ENCODE measurements at regions not wholly inside any gene's neighbourhood (a gene's known extent, or its start where the extent isn't known, plus 50 kb on each side); places are given as distances from the start of the nearest gene placed in this dataset.

- intact Hi-C loops (cut with DNase I): no loop called here
- peak in 1 of 2 donors; percentile 42 for ATAC-seq
- DNase-seq: no peak
These were observed 59.1 kb upstream of the BOD1L2 start for GRCh38 chr18:57087644-57088376.

- intact Hi-C loops (cut with DNase I): no loop called here
- no peak for DNase-seq
- no peak for ATAC-seq
These were observed 58.0 kb upstream of the BOD1L2 start for GRCh38 chr18:57088883-57089282.

- DNase-seq (no peak), ATAC-seq (no peak)
- intact Hi-C loops (cut with DNase I): no loop called here
These were observed 57.2 kb upstream of the BOD1L2 start for GRCh38 chr18:57089702-57090101.

GRCh38 chr18:57091231-57091630 lies 55.7 kb upstream of the BOD1L2 start:
- intact Hi-C loops (cut with DNase I): no loop called here
- ATAC-seq (no peak), DNase-seq (no peak)

- DNase-seq: no peak
- ATAC-seq: no peak
- intact Hi-C loops (cut with DNase I): no loop called here
These were observed 52.7 kb upstream of the BOD1L2 start for GRCh38 chr18:57094175-57094574.

GRCh38 chr18:57095884-57096283 lies 51.0 kb upstream of the BOD1L2 start:
- ATAC-seq (no peak), DNase-seq (no peak)
- intact Hi-C loops (cut with DNase I): no loop called here

Measured in left cardiac atrium (tissue), 4 donors.